DMS153 (cell line): ENCODE measurements at regions not wholly inside any gene's neighbourhood (a gene's known extent, or its start where the extent isn't known, plus 50 kb on each side); places are given as distances from the start of the nearest gene placed in this dataset.

ENCODE experiments used
- DNase-seq: peaks from one replicate; lab custom pipeline; 2025; lab: John Stamatoyannopoulos, UW

DNA sequence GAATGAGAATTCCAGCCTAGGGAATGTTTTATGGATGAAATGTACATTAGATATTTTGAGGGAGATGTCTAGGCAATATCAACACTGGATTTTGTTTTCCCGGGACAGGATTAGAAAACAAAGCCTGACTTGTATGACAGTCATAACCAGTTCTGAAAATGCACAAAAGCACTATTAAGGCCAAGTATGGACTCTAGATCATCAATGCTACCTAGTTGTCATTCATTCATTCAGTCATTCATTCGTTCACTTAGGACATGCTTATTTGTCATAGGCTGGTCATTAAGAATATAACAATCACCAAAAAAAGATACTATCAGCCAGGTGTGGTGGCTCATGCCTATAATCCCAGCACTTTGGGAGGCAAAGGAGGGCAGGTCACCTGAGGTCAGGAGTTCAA lies 511.2 kb downstream of the CMPK2 start:
- no peak for DNase-seq

DNA sequence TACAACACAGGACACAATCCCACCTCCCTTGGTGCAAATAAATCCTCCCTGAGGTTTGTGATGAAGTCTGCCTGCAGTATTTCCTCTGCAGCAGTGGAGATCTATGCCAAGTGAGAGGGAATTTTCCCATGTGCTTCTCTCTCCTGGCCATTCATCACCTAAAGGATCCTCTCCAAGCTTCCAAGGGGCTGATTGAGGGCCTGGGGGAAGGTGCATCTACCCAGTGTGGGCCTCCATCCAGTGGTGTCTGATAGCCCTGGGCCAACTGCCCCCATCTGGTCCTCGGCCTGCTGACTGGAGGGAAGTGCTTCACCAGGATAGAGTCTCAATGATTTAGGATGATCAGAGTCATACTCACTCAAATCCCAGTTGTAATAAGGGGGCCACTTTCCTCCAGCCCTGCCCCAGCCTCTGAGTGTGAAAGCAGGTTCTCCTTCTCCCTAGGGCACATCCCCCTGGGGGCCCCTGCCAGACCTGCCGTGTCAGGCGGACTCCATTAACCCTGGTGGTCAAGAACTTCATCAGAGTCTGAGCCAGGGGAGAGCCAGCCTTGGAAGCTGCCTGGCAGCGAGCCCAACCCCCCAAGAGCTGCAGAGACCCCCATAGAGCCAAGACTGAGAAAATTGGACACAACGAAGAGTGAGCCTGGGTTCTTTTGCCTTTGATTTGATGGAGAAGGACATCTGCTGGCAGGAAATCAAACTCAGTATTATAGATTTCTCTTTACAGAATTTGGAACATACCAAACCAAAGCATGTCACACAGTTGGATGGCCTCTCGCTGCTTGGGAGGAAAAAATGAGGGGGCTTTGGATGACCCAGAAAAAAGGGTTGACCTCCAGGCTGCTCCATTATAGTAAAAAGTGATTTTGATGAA lies 509.6 kb downstream of the CMPK2 start:
- DNase-seq = no peak

DNA sequence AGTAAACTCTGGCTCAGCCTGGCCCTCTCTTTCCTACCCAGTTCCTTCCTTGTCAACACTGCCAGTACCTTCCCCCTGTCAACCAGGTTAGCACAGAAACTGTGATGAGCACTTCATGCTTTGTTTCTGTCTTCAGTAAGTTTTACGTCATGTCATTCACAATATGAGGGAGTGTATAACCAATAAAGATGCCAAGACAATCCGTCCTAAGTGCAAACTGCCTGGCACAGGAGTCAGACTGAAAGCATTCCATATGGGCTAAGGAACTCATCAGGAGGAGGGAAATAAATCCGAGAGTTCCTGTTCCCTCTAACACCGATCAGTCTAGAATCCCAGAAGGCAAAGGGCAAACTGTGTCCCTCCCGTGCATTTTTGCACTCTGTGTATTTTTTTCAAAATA lies 507.2 kb downstream of the CMPK2 start:
- no peak for DNase-seq

DNA sequence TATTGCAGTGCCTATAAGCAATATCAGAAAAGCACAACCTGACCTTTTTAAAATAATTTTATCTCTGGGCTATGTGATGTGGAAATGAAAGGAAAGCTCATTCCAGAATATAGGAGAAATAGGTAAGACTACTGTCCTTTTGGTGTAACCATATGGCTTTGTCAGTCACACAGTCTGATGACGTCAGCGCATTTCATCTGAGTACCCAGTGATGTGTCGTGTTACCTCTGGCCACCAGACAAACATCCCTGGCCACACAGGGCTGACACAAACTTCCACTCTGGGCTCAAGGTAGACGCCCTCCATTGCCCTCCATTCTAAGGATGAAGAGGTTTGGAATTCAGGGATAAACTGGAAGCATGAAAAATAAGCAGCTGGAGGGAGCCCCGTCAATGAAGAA lies 506.7 kb downstream of the CMPK2 start:
- no peak for DNase-seq

DNA sequence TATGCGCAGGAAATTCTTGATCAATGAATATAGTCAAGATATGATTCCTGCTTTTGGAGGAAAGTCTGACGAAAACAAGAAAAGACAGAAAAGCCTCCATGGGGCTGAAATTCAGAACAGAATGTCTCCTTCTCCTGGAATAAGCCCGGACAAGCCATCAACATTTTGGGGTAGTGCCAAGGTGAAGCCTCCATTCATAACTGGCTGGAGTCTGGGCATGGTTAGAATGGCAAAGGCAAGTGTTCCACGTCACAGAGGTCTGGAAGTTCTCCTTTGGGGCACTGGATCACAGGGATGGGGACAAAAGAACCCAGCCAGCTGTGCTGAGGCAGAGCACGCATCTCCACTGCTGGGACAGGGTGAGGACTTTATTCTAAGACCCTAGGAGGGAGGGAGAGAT lies 505.7 kb downstream of the CMPK2 start:
- no peak for DNase-seq

DNA sequence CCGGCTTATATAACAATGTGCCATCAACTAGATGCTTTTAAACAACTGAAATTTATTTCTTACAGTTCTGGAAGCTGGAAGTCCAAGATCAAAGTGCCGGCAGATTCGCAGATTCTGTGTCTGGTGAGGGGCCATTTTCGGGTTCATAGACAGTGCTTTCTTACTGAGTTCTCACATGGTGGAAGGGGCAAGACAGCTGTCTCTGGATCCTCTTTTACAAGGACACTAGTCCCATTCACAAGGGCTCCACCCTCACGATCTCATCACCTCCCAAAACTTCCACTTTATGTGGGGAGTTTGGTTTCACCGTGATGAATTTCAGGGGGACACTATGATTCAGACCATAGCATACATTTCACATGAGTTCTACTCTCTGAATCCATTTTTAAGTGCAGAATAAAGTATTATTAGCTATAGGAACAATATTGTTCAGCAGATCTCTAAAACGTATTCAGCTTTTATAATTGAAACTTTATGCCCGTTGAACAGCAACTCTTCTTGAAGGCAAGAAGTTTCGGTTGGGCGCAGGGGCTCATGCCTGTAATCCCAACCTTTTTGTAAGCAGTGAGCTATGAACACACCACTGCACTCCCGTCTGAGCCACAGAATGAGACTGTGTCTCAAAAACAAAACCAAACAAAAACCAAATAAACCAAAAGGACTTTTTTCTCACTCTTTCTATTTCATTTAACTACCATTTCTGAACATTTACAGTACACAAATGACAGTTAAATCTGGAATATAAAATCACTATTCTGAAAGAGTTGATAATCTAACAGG lies 502.8 kb downstream of the CMPK2 start:
- no peak for DNase-seq

DNA sequence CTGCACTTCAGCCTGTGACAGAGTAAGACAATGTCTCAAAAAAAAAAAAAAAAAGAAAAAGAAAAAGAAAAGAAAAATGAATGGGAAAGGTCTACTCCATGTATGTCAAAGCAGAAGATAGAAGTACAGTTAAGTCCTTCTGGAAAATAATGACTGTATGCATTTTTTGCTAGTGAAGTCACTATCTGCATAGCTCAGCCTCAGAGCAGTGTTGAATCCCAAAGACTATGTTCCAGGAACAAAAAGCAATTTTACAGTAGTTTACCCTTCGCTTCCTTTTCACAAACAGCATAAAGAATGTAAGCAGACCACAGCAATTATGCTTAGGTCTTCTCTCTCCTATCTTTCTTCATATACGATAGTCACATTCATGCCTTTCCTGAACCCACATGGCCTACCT lies 497.4 kb downstream of the CMPK2 start:
- no peak for DNase-seq

DNA sequence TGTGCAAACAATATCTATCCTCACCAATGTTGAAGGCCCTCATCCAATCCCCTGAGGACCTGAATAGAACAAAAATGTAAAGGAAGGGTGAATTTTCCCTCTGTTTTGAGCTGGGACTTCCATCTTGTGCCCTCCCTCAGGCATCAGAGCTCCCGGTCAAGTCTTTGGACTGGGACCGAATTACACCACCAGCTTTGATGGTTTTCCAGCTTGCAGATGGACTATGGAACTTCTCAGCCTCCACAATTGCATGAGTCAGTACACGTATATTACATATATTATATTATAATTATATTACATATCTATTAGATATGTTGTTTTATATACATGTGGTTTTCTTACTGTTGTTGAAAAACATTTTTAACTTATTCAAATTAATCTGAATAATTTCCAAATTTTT lies 496.4 kb downstream of the CMPK2 start:
- DNase-seq = no peak

DNA sequence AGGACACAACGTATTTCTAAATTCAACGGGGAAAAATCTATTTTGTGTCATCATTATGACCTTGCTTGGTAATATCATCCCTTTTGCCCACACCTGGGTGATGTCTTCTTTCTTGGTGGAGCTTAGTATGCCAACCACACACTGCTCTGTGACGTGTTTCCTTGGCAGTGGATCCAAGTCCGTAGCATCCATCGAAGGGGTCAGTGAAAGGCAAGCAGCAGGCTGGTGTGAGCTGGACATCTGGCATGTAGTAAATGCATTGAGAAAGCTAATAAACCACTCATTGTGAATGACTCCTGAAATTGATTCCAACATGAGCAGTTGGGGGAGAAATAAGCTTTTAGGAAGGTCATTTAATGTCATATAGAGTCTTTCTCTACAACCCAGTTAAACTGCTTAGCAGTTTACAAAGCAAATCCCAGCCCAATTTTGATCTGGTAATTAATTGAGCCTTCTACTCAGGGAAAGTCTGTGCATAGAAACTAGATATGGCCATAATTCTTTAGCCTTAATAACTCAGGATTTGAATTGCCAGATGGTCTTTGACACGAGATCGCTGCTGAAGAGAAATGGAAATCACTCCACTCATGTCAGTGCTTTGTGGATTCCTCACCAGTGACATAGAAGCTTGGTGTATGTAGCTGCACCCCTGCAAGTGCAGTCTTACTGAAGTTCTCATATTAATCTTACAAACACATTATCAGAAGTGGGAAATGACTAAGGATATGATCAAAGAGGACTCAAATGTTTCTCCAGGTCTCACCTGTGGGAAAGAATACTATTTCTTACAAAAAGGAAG lies 494.8 kb downstream of the CMPK2 start:
- no peak for DNase-seq

DNA sequence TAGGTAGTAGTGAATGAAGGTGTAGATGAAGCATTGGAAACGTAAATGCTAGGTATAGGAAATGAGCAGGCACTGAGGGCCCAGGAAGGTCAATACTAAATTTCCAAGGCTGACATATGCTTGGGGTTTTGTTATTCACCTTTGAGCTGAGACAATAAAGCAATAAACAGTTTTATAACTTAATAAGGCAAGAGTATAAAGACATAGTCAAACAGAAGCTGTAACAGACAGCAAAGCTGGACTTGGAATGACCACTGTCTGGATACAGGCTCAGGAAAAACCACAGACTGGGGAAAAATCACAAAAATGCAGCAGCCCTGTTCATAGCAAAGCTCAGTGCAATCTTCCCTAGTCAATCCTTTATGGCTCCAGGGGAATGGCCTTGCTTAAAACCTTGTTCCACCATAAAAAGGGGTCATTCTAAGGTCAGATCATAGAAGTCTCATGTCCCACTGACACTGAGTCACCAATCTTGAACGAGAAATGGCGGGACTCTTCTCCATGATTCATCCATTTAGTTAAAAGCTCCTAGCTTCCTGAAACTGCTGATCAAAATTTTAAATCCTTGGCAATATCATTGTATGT lies 493.3 kb downstream of the CMPK2 start:
- DNase-seq = no peak

DNA sequence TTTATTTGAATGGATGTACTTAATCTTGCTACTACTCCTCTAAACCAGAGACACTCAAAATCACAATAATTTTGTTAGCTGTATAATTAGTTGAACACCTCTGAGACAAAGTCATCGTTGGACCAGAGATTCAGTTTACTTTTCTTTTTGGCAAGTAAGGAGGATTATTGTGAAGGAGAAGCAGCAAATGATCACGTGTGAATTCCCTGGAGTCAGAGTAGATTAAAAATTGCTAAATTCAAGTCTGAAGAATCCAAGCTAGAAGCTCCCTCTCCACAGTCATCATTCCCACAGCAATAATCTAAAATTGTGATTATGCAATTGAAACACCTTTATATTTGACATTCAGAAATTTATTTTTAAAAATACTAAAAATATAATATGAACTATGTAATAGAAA lies 484.4 kb downstream of the CMPK2 start:
- DNase-seq = no peak

DNA sequence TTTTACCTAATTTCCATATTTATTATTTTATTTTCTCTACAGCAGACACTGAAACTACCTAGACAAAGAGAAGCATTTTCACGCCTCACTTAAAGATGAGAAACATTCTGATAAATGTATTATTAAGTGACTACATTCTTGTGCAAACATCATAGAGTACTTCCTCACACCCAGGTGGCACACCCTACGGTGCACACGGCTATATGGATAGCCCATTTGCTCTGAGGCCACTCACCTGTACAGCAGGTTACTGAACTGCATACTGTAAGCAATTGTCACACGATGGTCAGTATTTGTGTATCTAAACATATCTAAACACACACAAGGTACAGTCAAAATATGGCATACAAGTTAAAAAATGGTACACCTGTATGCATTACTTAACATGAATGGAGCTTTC lies 481.4 kb downstream of the CMPK2 start:
- DNase-seq = no peak

DNA sequence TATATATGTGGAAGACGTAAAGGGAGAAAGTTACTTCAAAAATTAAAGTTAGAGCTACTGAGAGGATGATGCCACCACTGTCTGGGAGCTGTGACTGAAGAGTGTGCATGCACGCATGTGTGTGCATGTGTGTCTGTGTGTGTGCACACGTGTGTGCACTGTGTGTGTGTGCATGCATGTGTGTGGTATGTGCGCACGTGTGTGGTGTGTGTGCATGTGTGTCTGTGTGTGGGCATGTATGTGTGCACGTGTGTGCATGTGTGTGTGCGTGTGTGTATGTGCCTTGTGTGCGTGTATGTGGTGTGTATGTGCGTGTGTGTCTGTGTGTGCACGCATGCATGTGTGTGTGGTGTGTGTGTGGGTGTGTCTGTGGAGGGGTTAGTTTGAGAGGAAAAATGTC lies 473.4 kb downstream of the CMPK2 start:
- DNase-seq = no peak

DNA sequence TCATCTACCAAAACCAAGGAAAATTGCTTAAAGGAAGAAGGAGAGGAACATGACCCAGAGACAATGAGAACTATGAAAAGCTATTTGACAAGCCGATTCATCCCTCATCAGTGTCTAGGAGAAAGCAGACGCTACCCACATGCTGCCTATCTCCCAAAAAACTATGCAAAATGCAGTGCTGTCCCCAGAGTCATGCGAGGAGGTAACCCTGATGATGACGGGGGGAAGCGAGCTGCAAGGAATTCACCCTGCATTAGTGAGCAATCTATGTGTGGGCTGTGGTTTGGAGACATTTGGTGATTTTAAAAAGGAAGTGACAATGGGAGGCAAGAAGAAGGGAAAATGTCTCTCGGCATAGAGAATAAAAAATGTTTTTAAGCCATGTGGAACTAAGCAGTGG lies 472.7 kb downstream of the CMPK2 start:
- no peak for DNase-seq

DNA sequence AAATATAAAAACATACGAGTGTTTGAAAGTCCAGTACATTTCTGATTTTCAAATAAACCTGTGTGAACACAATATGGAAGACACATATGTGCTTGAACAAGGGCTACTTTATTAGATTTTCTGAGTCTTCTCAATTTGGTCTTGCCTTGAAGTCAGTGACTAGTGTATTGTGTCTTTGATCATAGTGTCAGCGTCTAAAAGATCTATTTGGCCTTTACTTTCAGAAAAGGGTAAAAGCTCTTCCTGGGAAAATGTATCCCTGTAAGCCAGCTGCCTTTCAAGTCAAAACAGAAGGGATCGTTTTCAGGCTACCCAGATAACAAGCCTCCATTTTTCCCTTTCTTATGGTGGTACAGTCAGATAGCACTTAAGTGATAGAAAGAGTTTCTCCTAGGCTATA lies 471.9 kb downstream of the CMPK2 start:
- no peak for DNase-seq

DNA sequence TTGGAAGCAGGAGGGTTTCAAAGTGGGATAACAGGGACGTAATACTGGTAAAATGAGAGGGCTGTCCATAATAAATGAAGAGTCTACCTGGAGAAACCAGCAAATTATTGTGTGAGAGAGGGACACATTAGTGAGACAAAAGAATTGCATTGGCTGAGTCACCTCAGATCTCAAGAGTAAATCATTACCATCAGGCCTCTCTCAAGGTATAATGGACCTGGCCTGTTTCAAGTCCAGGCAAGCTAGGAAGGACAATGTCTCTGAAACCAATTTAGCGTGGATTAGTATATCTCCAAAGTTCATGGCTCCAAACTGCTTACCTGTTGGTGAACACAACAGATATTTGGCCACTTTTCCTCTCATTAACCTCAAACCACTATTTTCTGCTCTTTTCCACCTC lies 471.4 kb downstream of the CMPK2 start:
- no peak for DNase-seq

DNA sequence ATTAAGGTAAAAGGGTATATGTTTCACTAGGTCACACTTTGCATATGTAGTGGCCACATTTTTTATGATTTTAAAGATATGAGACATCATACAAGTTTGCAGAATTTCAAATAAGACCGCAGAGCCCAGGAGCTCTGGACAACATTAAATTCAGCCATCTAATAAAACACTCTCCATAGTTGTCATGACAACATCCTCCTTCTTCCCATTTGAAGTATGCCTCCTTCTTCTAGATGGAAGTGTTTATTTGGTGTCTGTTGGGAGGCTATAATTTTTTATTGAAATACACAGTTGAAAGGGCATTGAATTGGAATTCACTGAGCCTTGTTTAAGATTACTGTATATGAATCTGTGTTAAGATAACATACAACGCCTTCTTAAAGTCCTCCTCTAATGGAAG lies 467.3 kb downstream of the CMPK2 start:
- DNase-seq = no peak

DNA sequence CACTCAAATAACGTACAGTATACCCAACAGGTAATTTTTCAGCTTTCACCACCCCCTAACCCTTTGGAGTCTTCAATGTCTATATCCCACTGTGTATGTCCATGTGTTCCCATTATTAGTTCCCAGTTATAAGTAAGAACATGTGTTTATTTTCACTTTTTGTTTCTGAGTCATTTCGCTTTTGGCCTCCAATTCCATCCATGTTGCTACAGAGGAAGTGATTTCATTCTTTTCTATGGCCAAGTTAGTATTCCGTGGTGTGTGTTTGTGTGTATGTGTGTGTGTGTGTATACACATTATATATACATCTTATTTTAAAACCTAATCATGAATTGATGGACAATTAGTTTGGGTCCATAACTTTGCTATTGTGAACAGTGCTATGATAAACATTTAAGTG lies 464.4 kb downstream of the CMPK2 start:
- DNase-seq = no peak

DNA sequence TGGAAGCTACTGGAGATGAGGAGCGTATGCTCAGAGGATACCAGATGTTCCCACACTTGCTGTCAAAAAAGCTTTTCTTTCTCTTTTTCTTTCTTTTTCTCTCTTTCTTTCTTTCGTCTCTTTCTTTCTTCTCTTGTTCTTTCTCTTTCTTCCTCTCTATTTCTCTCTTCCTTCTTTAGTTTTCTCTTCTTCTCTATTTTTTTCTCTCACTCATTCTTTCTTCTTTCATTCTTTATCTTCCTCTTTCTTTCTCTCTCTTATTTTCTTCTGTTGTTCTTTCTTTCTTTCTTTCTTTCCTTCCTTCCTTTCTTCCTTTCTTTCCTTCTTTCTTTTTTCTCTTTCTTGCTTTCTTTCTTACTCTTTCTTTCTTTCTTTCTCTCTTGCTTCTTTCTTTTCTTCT lies 457.6 kb downstream of the CMPK2 start:
- no peak for DNase-seq

DNA sequence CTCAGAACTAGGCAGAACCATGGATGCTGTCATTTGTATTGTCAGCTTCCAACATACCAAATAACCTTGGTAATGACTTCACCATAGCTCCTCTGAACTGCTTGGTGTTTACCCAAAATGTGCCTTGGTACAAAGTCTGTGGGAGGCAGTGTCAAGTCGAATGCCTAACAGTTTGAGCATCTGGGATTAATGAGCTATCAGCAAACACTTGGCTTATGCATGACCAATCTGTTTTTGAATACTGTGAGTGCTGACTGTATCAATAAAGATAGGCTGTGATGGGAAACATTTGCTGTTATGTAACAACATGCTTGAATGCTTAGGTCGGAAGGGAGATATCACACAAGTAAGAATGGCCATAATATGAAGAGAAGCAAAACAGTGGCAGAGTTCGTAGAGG lies 455.4 kb downstream of the CMPK2 start:
- DNase-seq = no peak

DNA sequence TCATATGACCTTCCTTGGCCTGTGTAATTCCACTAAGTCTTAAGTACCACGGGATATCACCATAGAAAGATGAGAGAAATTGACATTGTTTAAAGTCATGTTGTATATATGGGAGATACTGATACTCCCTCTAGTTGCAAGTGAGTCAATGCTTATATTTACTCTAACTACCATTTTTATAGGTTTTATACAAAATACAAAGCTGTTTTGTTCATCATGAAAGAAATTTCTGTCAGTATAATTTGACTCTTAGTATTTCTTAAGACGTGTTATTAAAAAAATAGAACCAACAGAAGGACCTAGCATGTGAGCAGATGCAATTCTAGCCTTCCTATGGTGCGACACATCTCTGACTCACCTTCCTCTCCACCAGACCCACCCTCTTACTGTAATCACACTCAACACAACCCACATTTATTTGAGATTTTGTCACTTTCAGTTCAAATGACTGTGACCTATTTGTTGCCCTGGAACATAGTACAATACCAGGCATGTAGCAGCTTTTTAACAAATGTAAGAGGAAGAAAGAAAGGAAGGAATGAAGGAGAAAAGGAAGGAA lies 453.1 kb downstream of the CMPK2 start:
- DNase-seq = no peak

DNA sequence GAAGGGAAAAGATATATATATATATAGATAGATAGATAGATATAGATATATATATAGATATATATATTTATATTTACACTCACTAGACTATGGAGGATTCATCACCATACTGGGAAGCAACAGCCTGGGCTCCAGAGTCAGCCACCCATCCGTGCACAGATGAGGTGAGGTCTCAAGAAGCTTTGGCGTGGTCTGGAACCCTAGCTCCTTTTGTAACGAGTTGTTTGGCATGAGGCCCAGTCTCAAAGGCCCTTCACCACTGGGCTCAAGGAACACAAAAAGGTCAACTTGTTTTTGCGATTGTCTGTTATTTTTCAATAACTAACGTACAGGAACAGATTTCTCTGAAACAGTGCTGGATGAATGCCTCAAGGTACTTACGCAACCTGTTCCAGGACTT lies 448.7 kb downstream of the CMPK2 start:
- DNase-seq = no peak
